HG03175 (cell line): ENCODE measurements at regions not wholly inside any gene's neighbourhood (a gene's known extent, or its start where the extent isn't known, plus 50 kb on each side); places are given as distances from the start of the nearest gene placed in this dataset.

Source experiments
- ATAC-seq: cut with Tn5 transposase; IDR thresholded peaks from one replicate; pipeline ENCODE4 v1.9.1; 2021; ENCODE audit warnings: mild to moderate bottlenecking, moderate library complexity; ENCODE audit not compliant: unreplicated experiment

DNA sequence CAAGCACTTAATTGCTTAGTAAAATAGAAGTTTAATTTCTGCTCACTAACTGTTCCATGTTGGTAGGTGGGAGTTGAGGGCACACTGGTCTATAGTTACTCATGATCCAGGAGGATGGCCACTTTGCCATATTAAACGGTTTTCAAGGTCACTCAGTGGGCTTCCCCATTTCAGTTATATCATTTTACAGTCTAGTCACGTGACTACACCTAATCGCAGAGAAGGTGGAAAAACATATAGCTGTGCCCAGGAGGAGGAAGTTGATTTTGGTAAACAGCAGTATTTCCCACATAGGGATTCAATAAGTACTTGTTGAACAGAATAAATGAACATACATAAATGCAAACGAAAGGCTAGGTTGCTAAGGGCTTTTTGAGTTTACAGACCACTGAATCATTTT lies 541.1 kb upstream of the CAMK1G start:
- no peak for ATAC-seq

DNA sequence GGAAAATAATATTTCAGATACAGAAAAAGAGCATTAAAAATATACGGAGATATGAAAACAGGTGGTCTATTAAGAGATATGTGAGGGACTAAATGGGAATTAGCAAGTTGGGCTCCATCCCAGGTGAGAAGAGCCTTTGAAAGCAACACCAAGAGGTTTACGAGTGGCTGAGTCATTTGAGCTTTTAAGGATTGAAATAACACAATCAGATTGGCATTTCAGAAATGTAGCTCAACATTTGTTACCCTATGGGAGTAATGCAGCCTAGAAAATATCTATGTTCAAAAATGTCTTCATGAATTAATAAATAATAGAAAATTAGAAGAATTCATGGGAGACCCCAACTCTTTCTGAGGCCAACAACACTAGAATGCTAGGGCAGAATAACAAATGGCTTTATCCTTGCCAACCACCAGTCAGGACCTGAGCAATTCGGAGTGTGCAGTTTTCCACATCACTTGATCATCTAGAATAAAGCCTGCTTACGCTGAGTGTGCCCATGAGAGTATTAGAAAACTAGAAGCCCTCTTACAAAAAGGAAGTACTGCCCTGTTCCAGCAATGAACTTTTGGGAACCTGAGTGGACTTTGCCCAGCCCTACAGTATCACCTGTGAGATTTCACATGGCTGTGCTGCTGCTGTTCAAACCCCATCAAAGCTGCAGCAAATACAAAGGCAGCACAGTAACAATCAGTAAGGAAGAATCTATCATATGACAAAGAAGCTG lies 538.0 kb upstream of the CAMK1G start:
- ATAC-seq = no peak

DNA sequence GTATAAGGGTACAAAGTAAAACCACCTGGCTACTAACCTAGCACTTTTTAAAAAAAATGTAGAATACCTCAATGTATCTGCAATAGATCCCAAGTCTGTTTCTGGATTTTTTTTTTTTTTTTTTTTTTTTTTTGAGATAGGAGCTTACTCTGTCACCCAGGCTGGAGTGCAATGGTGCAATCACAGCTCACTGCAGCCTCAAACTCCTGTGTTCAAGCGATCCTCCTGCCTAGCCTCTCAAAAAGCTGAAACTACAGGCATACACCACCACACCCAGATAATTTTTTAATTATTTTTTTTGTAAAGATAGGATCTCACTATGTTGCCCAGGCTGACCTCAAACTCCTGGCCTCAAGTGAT lies 537.5 kb upstream of the CAMK1G start:
- ATAC-seq = no peak

DNA sequence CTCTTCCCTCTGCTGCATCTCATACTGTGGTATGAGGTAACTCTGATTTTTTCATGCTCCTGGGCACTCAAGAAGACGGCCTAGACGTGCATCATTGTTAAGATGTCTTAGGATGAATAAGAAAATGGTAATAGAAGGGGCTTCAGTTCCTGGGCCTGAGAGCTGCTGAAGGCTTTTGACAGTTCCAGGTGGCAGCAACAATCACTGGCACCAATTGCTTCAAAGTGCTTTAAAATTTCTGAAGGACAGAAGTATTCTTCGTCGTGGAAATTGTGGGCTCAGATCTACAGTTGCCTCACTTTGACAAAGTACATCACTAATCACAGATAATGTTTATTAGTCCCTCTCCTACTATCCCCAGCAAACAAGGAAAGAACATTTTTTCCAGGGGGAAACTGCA lies 536.6 kb upstream of the CAMK1G start:
- ATAC-seq = no peak

DNA sequence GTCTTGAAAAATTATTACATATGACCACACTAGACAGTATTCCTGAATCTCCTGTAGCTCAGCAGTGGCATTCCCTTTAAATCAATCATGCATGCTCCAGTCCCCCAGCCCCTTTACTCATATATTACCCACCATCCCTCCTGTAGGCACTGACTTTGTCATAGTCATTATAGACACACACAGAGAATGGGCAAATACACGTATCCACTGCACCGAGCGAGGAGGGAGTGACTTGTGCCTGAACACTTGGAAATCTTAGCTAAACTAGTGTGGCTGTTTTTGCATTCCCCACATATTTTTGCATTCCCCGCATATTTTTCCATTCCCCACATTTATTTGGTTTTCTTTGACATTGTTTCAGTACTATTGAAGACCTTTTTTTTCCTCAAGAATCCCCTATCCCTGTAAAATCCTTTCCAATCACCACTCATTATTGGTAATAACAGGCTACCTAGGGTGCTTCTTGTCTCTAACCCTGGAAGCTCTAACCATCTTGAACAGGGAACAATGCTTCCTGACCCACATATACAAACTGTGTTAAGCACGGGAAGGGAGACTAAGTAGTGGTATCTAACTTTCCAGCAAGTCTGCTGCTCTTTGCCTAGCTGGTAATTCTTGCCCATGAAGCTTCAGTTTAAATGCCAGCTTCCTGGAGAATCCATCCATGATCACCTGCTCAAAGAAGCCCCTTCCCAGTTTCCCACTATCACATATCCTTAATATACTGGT lies 534.4 kb upstream of the CAMK1G start:
- no peak for ATAC-seq

- ATAC-seq = no peak
Observed at GRCh38 chr1:209051570-209051969, 531.9 kb upstream of the CAMK1G start.

DNA sequence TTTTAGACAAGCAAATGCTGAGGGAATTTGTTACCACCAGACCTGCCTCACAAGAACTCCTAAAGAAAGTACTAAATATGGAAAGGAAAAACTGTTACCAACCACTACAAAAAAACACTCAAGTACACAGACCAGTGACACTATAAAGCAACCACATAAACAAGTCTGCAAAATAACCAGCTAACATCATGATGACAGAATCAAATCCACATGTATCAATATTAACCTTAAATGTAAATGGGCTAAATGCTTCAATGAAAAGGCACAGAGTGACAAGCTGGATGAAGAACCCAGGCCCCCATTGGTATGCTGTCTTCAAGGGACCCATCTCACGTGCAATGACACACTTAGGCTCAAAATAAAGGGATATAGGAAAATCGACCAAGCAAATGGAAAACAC lies 529.9 kb upstream of the CAMK1G start:
- ATAC-seq = no peak

GRCh38 chr1:209057083-209057482 lies 526.4 kb upstream of the CAMK1G start:
- no peak for ATAC-seq

DNA sequence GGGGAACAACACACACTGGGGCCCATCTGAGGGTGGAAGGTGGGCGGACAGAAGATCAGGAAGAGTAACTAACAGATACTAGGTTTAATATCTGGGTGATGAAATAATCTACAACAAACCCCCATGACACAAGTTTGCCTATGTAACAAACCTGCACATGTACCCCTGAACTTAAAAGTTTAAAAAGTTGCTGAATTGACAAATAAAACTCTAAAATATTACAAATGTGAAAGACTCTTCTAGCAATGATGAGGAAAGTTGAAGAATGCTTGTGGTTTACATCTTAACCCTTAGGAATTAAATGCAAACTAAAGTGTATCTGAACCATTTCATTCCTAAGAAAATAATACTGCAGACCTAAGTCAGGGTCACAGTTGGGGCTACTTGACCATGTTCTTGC lies 525.6 kb upstream of the CAMK1G start:
- no peak for ATAC-seq

GRCh38 chr1:209059376-209059775 lies 524.1 kb upstream of the CAMK1G start:
- no peak for ATAC-seq

GRCh38 chr1:209059981-209060380 lies 523.5 kb upstream of the CAMK1G start:
- ATAC-seq = no peak

DNA sequence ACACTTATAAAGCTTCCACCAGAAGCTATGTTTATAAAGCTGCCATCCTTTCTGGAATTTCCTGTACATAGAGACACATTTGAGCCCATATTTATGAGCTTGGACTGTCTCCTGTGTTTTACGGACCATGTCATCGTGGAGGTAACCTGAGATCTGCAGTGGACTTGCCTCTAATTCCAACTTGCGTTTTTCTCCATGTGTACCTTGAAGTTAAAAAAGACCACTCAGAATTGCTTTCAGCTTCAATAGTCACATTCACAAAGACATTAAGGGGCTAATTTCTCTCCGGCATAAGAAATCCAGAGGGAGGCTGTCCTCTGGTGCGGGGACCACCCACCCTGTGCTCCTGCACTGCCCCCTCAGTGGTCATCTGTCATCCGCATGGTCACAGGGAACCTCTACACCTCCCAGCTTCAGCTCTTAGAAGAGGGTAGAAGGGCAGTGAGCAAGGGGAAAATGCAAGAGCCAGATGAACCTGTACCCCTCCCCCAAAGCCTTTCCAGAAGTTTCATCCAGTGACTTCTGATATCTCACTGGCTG lies 521.4 kb upstream of the CAMK1G start:
- ATAC-seq = no peak

DNA sequence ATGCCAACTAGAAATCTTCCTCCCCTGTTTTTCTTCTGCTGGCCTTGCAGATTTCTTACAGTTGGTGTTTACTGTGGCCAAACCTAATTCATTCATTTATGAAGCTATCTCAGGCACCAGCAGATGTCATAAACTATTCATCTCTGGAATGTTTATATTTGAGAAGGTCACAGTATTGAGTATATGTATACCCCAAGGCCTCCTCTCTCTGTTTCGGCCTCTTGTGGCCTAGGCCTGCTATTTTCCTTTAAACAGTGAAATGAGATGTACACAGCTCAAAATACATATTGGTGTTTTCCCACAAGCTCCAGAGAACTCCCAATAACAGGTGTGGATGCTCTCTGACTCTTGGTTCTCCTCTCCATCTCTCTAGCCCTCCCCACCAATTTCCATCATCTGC lies 520.7 kb upstream of the CAMK1G start:
- no peak for ATAC-seq

GRCh38 chr1:209063767-209064659 lies 519.5 kb upstream of the CAMK1G start:
- no peak for ATAC-seq

GRCh38 chr1:209064850-209065706 lies 518.4 kb upstream of the CAMK1G start:
- no peak for ATAC-seq

DNA sequence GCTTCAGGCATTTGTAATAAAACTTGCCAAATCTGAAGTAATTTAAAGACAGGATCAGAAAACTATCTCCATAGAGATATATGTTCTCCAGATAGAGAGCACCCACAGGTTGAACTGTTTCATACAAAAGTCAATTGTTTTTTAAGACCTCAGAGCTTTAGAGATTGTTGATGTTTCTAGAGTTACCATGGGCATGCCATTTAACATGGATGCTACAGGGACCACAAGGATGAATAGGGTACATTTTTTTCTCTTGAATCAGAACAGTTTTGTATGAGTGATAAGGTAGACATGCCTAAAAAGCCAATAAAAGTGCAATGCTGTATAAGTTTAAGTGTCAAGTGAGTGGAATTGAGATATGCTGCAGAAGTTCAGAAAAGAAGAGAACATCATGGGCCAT lies 511.0 kb upstream of the CAMK1G start:
- no peak for ATAC-seq

DNA sequence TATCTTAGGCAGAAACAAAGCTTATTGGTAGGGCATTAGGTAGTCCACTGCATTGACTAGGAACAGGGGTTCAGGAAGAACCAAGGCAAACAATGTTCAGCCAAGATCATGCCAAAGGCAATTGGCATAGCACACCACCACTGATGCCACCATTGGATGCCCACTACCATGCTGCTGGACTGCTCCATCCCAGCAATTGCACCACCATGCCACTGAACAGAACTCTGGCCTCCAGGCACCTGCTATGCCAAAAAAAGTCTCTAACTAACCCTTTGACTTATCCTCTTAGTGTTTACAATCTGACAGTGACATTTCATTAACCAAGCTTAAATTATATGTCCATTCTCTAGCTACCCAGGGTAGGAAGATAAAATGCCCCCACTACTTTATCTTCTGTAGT lies 509.6 kb upstream of the CAMK1G start:
- ATAC-seq = no peak

DNA sequence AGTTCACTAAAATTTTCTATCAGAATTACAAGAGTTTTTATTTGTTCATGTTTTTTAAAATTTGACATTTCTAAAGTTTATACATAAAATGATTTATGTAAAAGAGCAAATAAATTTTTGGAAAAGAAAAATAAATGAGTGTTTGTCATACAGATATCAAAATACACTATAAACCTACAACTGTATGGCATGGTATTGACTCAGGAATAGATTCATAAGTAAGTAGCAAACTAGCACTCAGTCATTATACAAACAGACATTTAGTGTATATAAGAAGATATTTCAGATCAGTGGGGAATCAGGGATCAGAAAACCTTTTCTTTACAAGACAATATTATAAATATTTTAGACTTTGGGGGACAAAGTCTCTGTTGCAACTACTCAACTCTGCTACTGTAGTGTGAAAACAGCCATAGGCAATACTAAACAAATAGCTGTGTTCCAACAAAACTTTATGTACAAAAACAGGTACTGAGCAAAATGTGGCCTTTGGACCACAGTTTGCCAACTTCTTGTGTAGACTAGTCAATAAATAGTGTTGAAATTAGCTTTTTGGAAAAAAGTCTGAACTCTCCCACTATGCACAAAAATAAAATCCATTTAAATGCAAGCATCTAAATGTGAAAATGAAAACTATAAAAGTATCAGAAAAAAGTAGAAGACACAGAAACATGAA lies 508.8 kb upstream of the CAMK1G start:
- ATAC-seq = no peak

DNA sequence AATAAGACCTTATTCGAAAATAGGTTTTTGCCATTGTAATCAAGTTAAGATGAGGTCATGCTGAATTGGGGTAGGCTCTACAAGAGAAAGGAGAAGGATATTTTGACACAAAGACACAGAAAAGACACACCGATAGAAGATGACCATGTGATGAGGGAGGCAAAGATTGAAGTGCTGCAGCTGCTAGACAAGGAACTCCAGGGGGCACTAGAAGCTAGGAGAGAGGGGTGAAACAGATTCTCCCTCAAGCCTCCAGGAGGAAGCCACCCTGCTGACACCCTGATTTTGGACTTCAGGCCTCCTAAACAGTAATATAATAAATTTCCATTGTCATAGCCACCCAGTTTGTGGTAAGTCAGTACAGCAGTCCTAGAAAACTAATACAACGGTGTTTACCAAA lies 506.8 kb upstream of the CAMK1G start:
- ATAC-seq = no peak

- no peak for ATAC-seq
Observed at GRCh38 chr1:209080170-209080781, 503.2 kb upstream of the CAMK1G start.
